Smooth muscle cell (in vitro differentiated cells): ENCODE measurements at regions not wholly inside any gene's neighbourhood (a gene's known extent, or its start where the extent isn't known, plus 50 kb on each side); places are given as distances from the start of the nearest gene placed in this dataset.

Experiments used
- DNase-seq: peaks from one replicate; lab custom pipeline; 2025; ENCODE audit not compliant: unreplicated experiment; lab: John Stamatoyannopoulos, UW
- H2AFZ ChIP-seq: fragments of 200-600 bp; sonication (generic); 2 replicates; pipeline ENCODE4 v1.6.0; 2016; ENCODE audit warnings: antibody characterized with exemption, low read depth, mild to moderate bottlenecking
- H3F3A ChIP-seq: fragments of 200-600 bp; sonication (generic); 2 replicates; pipeline ENCODE4 v1.6.0; 2017; ENCODE audit warnings: antibody characterized with exemption, low read depth
- H3K27ac ChIP-seq: fragments of 200-600 bp; sonication (generic); 2 replicates; pipeline ENCODE4 v1.5.1; 2016; ENCODE audit warnings: low read depth, mild to moderate bottlenecking
- H3K27me3 ChIP-seq: fragments of 200-600 bp; sonication (generic); 2 replicates; pipeline ENCODE4 v1.6.1; 2016; ENCODE audit warnings: low read depth, mild to moderate bottlenecking
- H3K36me3 ChIP-seq: fragments of 200-600 bp; sonication (generic); 2 replicates; pipeline ENCODE4 v1.5.1; 2016; ENCODE audit warnings: low read depth
- H3K4me1 ChIP-seq: fragments of 200-600 bp; sonication (generic); 2 replicates; pipeline ENCODE4 v1.5.1; 2016; ENCODE audit warnings: low read depth
- H3K4me2 ChIP-seq: fragments of 200-600 bp; sonication (generic); 2 replicates; pipeline ENCODE4 v1.6.0; 2016; ENCODE audit warnings: mild to moderate bottlenecking
- H3K4me3 ChIP-seq: fragments of 200-600 bp; sonication (generic); 2 replicates; pipeline ENCODE4 v1.5.1; 2016; ENCODE audit warnings: mild to moderate bottlenecking
- H3K79me2 ChIP-seq: fragments of 200-600 bp; sonication (generic); 2 replicates; pipeline ENCODE4 v1.6.0; 2016; ENCODE audit warnings: low read depth, mild to moderate bottlenecking
- H3K9ac ChIP-seq: fragments of 200-600 bp; sonication (generic); 2 replicates; pipeline ENCODE4 v1.6.0; 2016; ENCODE audit warnings: low read depth
- H3K9me3 ChIP-seq: fragments of 200-600 bp; sonication (generic); replicated peaks from 2 replicates; pipeline ENCODE4 v1.5.1; 2016; ENCODE audit warnings: low read depth
- H4K20me1 ChIP-seq: fragments of 200-600 bp; sonication (generic); 2 replicates; pipeline ENCODE4 v1.6.0; 2016; ENCODE audit warnings: low read depth
- WGBS: methylation state at CpG from one replicate; pipeline ENCODE4 v1.1.7; 2016; ENCODE audit warnings: low lambda C conversion rate; 5-methylcytosine and 5-hydroxymethylcytosine counted together
- TF ChIP-seq, protein P1 (sequence below): fragments of 200-600 bp; sonication (generic); IDR thresholded peaks from 2 replicates; pipeline ENCODE4 v1.5.1; 2017; ENCODE audit warnings: borderline replicate concordance, mild to moderate bottlenecking, antibody characterized with exemption; ENCODE audit not compliant: insufficient read depth, poor library complexity, severe bottlenecking

DNA sequence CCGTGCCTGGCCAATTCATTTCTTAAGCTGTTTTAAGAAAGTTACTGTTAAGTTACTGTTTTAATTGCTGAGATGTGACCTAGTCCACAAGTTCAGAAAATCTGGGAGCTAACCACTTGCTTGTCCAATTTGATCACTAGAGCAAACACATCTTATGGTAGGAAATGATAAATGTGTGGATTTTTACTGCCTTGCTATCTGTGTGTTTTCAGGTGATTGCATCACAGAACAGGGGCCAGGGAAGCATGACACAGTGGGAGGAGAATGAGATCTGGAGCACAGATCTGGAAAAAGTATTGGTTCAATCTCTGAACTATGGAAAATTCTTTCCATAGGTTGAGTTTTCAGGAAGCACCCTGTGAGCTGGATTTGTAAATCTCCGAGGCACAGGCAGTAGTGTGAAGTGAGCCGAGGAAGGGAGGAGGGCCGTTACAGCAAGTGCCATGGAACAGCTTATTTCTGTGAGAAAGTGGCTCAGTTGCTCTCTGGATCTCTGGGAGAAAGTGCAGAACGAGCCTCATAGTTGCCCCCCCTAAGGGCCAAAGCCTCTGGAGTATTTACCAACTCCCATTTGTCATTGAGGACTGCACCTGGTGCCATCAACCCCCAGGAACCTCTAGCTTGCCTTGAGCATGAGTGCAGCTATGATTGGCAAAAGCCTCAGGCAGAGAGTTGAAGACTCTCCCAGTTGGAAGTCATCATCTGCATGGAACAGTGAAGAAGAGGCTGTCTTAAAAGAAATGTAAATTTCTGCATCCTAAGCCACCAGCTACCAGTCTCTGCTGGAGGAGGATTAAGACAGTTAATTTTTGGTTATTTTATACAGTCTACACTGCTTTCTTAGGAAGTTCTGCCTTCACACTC is 161.8 kb upstream of the CLINT1 start:
- WGBS, result 71% methylated on average over 5 of the region's 5 CpGs

DNA sequence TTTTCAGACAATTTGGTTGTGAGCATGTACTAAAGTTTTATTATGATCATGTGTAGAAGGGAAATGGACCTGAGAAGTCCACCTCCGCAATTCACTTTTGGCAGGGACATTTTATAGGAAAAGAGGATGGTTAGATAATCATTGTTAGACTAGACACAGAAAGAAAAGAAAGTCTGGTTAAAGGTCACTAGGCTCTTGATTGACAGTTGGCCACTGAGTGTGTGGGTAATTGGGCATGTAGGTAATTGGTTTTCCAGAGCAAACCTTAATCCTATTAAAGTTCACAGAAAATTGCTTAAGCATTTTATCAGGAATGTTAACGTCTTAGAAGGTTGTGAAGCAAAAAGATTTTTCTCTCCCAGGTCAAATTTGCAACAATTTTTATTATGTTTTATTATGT is 158.5 kb upstream of the CLINT1 start:
- Histone ChIP-seq H4K20me1 (no peaks in the 10 kb centered on the region), H3K4me2 (no peak overlapping the region), H3F3A (no peaks in the 10 kb centered on the region), H3K79me2 (no peaks in the 10 kb centered on the region), H3K9ac (no peak overlapping the region), H3K27ac (no peak overlapping the region), H3K4me1 (peaks cover 19% of the 10 kb centered on the region), H3K36me3 (no peaks in the 10 kb centered on the region), H3K9me3 (no peaks in the 10 kb centered on the region), H3K4me3 (no peak overlapping the region), H3K27me3 (peaks cover 19% of the 10 kb centered on the region), H2AFZ (no peak overlapping the region)
- 77% methylated on average over 2 of the region's 2 CpGs for WGBS
- TF ChIP-seq, protein P1, sequence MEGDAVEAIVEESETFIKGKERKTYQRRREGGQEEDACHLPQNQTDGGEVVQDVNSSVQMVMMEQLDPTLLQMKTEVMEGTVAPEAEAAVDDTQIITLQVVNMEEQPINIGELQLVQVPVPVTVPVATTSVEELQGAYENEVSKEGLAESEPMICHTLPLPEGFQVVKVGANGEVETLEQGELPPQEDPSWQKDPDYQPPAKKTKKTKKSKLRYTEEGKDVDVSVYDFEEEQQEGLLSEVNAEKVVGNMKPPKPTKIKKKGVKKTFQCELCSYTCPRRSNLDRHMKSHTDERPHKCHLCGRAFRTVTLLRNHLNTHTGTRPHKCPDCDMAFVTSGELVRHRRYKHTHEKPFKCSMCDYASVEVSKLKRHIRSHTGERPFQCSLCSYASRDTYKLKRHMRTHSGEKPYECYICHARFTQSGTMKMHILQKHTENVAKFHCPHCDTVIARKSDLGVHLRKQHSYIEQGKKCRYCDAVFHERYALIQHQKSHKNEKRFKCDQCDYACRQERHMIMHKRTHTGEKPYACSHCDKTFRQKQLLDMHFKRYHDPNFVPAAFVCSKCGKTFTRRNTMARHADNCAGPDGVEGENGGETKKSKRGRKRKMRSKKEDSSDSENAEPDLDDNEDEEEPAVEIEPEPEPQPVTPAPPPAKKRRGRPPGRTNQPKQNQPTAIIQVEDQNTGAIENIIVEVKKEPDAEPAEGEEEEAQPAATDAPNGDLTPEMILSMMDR, result no peak
- DNase-seq, result no peak

More for the DNA sequence above, 161.8 kb upstream of the CLINT1 start:
- Histone ChIP-seq H3K9ac (no peak overlapping the region), H3K27me3 (peaks cover 8% of the 10 kb centered on the region), H3K9me3 (no peaks in the 10 kb centered on the region), H3K4me2 (no peak overlapping the region), H3F3A (no peaks in the 10 kb centered on the region), H3K27ac (no peak overlapping the region), H3K79me2 (no peaks in the 10 kb centered on the region), H2AFZ (no peak overlapping the region), H4K20me1 (no peaks in the 10 kb centered on the region), H3K36me3 (no peaks in the 10 kb centered on the region), H3K4me1 (peaks cover 19% of the 10 kb centered on the region), H3K4me3 (no peak overlapping the region)
- DNase-seq, result no peak
- TF ChIP-seq, protein P1, result no peak

DNA sequence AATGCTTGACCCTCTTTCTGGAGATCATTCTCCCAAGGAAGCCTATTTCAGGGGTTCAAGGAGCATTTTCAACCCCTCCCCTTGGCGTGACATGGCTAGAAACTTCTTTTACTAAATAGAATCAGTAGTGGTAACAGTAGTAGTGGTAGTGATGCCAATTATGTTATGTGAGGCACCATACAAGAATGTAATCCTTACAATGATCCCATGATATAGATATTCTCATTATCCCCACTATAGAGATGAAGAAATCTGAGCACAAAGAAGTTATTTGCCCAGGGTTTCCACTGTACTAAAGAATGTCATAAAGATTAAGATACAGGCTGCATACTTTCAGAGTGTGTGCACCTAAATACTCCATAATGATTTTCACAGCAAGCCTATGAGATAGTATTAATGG is 155.4 kb upstream of the CLINT1 start:
- Histone ChIP-seq H3K27ac (no peak overlapping the region), H3K36me3 (no peaks in the 10 kb centered on the region), H3K9ac (no peak overlapping the region), H3K27me3 (peaks cover 19% of the 10 kb centered on the region), H4K20me1 (no peaks in the 10 kb centered on the region), H3F3A (no peaks in the 10 kb centered on the region), H2AFZ (no peak overlapping the region), H3K4me2 (no peak overlapping the region), H3K4me1 (peaks cover 16% of the 10 kb centered on the region), H3K9me3 (no peaks in the 10 kb centered on the region), H3K4me3 (no peak overlapping the region), H3K79me2 (no peaks in the 10 kb centered on the region)
- 70% methylated on average over 1 of the region's 1 CpG for WGBS
- TF ChIP-seq, protein P1, result no peak
- no peak for DNase-seq

DNA sequence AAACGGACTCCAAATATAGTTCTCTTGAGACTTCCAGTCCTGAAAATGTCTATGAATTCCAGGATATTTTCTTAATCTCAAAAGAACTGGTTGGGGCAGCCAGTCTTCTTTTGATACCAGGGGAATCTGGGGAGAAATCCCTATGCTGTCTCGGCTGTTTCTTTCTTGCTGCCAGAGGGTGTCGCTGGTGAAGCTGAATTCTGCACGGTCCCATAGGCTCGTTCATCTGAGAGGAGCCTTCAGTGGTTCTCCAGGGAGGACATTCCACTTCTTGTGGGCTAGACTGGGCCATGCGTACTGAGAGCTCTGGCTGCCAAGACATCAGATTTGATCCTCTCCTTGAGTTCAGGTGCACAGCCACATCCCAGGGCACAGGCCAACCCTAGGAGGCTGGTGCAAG is 155.0 kb upstream of the CLINT1 start:
- DNase-seq, result no peak
- H3K27ac ChIP-seq, result no peak overlapping the region
- no peaks in the 10 kb centered on the region for H4K20me1 ChIP-seq
- no peaks in the 10 kb centered on the region for H3K79me2 ChIP-seq
- H3K36me3 ChIP-seq, result no peaks in the 10 kb centered on the region
- H2AFZ ChIP-seq, result no peak overlapping the region
- H3K4me1 ChIP-seq, result peaks cover 16% of the 10 kb centered on the region
- 11% methylated on average over 6 of the region's 6 CpGs for WGBS
- no peaks in the 10 kb centered on the region for H3K9me3 ChIP-seq
- no peak overlapping the region for H3K9ac ChIP-seq
- H3K4me2 ChIP-seq, result no peak overlapping the region
- H3K4me3 ChIP-seq, result no peak overlapping the region
- H3K27me3 ChIP-seq, result peaks cover 19% of the 10 kb centered on the region
- no peaks in the 10 kb centered on the region for H3F3A ChIP-seq
- TF ChIP-seq, protein P1, result peak; percentile 42
